Pancreas (tissue), 10 donors: ENCODE measurements at regions not wholly inside any gene's neighbourhood (a gene's known extent, or its start where the extent isn't known, plus 50 kb on each side); places are given as distances from the start of the nearest gene placed in this dataset.

Source experiments
- ATAC-seq, 4 donors: fragments of 200-7000 bp; cut with Tn5 transposase; one replicate each; pipeline versions ENCODE4 v1.8.0 to v1.9.1; 2020; ENCODE audit warnings: mild to moderate bottlenecking in 4 of 4, moderate library complexity in 4 of 4
- DNase-seq, 6 donors: peaks; one replicate each; pipeline ENCODE4 v3.0.0-alpha.2; 2020
- FAIRE-seq: peaks from 2 replicates; lab custom pipeline; 2012; peaks lifted over from hg19 to GRCh38; lab: Jason Lieb, UNC
- H3K27ac ChIP-seq, 4 donors: fragments of 200-600 bp; sonication (generic); 1 replicate in 3 of 4; 2 replicates in 1 of 4; pipeline versions ENCODE4 v1.5.0 to v1.8.0; 2020
- H3K27me3 ChIP-seq, 4 donors: fragments of 200-600 bp; one replicate each; pipeline ENCODE4 v1.8.0; 2021
- H3K36me3 ChIP-seq, 3 donors: fragments of 200-600 bp; sonication (generic) in 1 of 3; one replicate each; pipeline versions ENCODE4 v1.5.0 to v1.8.0; 2020 to 2021
- H3K4me1 ChIP-seq, 3 donors: fragments of 200-600 bp; one replicate each; pipeline ENCODE4 v1.8.0; 2021
- H3K4me3 ChIP-seq, 4 donors: fragments of 200-600 bp; sonication (generic) in 2 of 4; one replicate each; pipeline versions ENCODE4 v1.5.0 to v1.8.0; 2020 to 2021
- H3K9me3 ChIP-seq, 4 donors: fragments of 200-600 bp; one replicate each; pipeline ENCODE4 v1.8.0; 2021
- WGBS, 2 donors: extraction: QIAGEN DNeasy Blood & Tissue Kit; methylation state at CpG; one replicate each; pipeline ENCODE4 v1.1.7; 2013; 5-methylcytosine and 5-hydroxymethylcytosine counted together
- intact Hi-C, 3 donors: fragments of 100-400 bp; cut with DNase I; formaldehyde crosslinking; loops; one replicate each; pipeline versions ENCODE4 v1.11.1 to v1.14.2; 2022
- TF ChIP-seq, protein P1 (sequence below), 4 donors: fragments of 200-600 bp; sonication (generic) in 3 of 4; IDR thresholded peaks; one replicate each; pipeline versions ENCODE4 v1.5.0 to v1.8.0; 2021; ENCODE audit warnings: antibody characterized with exemption in 4 of 4
- donor health status: healthy with polysubstance abuse.
- donor health status: DM: no; HTN: no; CAD: no; lungs with moderate emphysema.
- donor health status: DM: no; HTN: no; CAD: no.
- donor health status: control.
- donor health status: control.
- donor health status: Bipolar disorder and iron deficiency.
- donor health status: DM: yes; HTN: yes; CAD: no.
- donor health status: DM: no; HTN: no; CAD: no.
- donor health status: DM: no; HTN: no; CAD: no.
- donor health status: DM: yes; HTN: yes; CAD: no.

DNA sequence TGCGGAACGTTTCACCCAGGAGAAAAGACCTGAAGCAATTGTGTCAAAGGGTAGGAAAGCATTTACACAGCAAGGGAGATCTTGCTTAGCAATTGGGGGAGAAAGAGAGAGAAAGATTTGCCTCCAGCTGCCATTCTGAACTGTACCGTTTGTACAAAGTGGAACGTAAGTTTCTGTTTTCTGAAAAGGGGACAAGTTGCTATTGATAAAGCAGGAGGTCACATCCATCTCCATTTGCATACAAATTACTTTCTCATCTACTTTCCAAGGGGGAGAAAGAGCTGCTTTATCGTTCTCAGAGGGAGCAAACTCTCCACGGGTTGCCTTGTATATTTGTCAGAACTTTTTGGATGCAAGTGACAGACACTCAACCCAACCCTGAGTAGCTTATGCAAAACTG, 92.0 kb upstream of the CARD11 start:
- TF ChIP-seq, protein P1, sequence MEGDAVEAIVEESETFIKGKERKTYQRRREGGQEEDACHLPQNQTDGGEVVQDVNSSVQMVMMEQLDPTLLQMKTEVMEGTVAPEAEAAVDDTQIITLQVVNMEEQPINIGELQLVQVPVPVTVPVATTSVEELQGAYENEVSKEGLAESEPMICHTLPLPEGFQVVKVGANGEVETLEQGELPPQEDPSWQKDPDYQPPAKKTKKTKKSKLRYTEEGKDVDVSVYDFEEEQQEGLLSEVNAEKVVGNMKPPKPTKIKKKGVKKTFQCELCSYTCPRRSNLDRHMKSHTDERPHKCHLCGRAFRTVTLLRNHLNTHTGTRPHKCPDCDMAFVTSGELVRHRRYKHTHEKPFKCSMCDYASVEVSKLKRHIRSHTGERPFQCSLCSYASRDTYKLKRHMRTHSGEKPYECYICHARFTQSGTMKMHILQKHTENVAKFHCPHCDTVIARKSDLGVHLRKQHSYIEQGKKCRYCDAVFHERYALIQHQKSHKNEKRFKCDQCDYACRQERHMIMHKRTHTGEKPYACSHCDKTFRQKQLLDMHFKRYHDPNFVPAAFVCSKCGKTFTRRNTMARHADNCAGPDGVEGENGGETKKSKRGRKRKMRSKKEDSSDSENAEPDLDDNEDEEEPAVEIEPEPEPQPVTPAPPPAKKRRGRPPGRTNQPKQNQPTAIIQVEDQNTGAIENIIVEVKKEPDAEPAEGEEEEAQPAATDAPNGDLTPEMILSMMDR (IDR thresholded peaks at IDR 0.05) = no peak
- no peaks in the 10 kb centered on the region for H3K9me3 ChIP-seq
- no peaks in the 10 kb centered on the region for H3K36me3 ChIP-seq
- H3K27me3 ChIP-seq = no peaks in the 10 kb centered on the region
- FAIRE-seq (no peak), ATAC-seq (no peak), DNase-seq (no peak)
- intact Hi-C loops = no loop called here
- no peak overlapping the region for H3K4me3 ChIP-seq
- no peak overlapping the region for H3K27ac ChIP-seq
- no peaks in the 10 kb centered on the region for H3K4me1 ChIP-seq
- WGBS, 2 donors = 55 to 57% methylated on average over 6 of the region's 6 CpGs

DNA sequence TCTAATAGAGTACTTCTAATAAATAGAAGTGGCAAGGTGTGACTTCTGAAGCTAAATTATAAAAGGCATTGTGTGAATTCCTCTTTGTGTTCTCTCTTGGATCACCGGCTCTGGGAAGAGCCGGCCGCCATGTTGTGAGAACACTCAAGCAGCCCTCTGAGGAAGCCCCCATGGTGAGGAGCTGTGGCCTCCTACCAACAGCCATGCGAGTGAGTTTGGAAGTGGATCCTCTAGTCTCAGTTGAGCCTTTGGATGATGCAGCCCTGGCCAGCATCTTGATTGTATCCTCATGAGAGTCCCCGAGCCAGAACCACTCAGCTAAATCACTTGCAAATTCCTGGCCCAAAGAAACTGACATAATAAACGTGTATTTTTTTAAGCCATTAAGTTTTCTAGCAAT, 94.5 kb upstream of the CARD11 start:
- no peak for DNase-seq
- intact Hi-C loops = no loop called here
- no peak for ATAC-seq
- Histone ChIP-seq H3K27ac (no peak overlapping the region), H3K36me3 (no peaks in the 10 kb centered on the region), H3K4me3 (no peak overlapping the region), H3K9me3 (no peaks in the 10 kb centered on the region), H3K4me1 (no peaks in the 10 kb centered on the region), H3K27me3 (no peaks in the 10 kb centered on the region)
- TF ChIP-seq, protein P1 (IDR thresholded peaks at IDR 0.05) = no peak
- 93 to 94% methylated on average over 6 of the region's 6 CpGs for WGBS, 2 donors
- no peak for FAIRE-seq

DNA sequence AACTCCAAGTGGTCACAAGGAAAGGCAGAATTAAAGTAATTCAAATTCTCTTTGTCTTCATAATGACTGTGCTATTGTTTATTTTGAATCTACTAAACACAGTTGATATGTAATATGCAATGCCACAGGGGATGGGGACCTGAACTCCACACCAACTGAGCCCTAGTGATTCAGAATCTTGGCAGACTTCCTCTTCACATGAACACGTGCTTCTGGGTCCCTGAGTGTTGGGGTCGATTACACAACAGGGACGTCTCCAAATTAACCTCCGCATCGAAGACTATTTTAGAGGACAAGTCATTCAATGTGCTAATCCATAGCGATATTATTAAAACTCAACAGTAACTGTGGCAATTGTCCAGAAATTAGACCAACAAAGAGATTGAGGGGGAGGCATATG, 95.3 kb upstream of the CARD11 start:
- 70 to 72% methylated on average over 6 of the region's 6 CpGs for WGBS, 2 donors
- intact Hi-C loops = no loop called here
- TF ChIP-seq, protein P1 (IDR thresholded peaks at IDR 0.05) = no peak
- FAIRE-seq = no peak
- Histone ChIP-seq H3K27ac (no peak overlapping the region), H3K4me1 (peaks cover 0 to 3% (median 0%) of the 10 kb centered on the region in 3 donors), H3K9me3 (no peaks in the 10 kb centered on the region), H3K36me3 (no peaks in the 10 kb centered on the region), H3K4me3 (no peak overlapping the region), H3K27me3 (no peaks in the 10 kb centered on the region)
- ATAC-seq = no peak
- DNase-seq = no peak

DNA sequence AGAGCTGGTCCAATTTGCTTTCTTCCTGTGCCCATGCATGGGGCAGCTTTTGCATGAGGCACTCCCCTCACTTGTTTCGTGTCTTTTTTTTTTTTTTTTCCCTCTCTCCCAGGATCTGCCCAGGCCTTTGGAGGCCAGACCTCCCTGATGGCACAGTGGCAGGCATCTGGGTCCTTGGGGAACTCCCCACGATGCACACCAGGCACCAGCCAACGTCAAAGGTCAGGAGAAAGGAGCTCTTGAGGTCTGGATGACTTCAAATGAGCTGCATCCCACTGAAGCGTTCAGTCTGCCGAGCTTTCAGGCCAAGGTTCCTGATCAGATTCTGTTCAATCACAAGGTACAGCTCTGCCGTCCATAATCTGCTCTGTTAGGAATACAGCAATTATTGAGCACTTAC, 97.2 kb upstream of the CARD11 start:
- 63 to 67% methylated on average over 6 of the region's 6 CpGs for WGBS, 2 donors
- no peaks in the 10 kb centered on the region for H3K36me3 ChIP-seq
- no peaks in the 10 kb centered on the region for H3K27me3 ChIP-seq
- no peaks in the 10 kb centered on the region for H3K9me3 ChIP-seq
- no peak overlapping the region for H3K4me3 ChIP-seq
- FAIRE-seq (no peak), DNase-seq (no peak), ATAC-seq (no peak)
- H3K4me1 ChIP-seq = peaks cover 0 to 6% (median 0%) of the 10 kb centered on the region in 3 donors
- TF ChIP-seq, protein P1 (IDR thresholded peaks at IDR 0.05) = no peak
- H3K27ac ChIP-seq = no peak overlapping the region
- intact Hi-C loops = no loop called here

DNA sequence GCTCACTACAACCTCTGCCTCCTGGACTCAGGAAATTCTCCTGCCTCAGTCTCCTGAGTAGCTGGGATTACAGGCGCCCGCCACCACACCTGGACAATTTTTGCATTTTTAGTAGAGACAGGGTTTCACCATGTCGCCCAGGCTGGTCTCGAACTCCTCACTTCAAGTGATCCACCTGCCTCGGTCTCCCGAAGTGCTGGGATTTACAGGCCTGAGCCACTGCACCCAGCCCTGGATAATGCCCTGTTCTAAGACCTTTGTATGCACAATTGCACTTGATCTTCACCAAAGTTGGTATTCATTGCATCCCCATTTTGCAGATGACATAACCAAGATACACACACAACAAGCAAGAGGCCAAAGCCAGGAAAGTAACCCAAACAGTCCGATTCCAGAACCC, 97.7 kb upstream of the CARD11 start:
- intact Hi-C loops = no loop called here
- H3K4me1 ChIP-seq = peaks cover 0 to 6% (median 0%) of the 10 kb centered on the region in 3 donors
- no peak for DNase-seq
- no peak for ATAC-seq
- H3K27ac ChIP-seq = no peak overlapping the region
- TF ChIP-seq, protein P1 (IDR thresholded peaks at IDR 0.05) = no peak
- no peaks in the 10 kb centered on the region for H3K9me3 ChIP-seq
- no peak for FAIRE-seq
- no peak overlapping the region for H3K4me3 ChIP-seq
- WGBS, 2 donors = 89 to 97% methylated on average over 7 of the region's 7 CpGs
- no peaks in the 10 kb centered on the region for H3K36me3 ChIP-seq
- no peaks in the 10 kb centered on the region for H3K27me3 ChIP-seq
